HG03521 (cell line): ENCODE measurements at regions not wholly inside any gene's neighbourhood (a gene's known extent, or its start where the extent isn't known, plus 50 kb on each side); places are given as distances from the start of the nearest gene placed in this dataset.
"Not testable (repeated sequence)": the region's sequence is repeated elsewhere in the genome, so short reads cannot be mapped to it uniquely, and the experiment has no call there.

ENCODE experiments used
- ATAC-seq: cut with Tn5 transposase; IDR thresholded peaks from one replicate; pipeline ENCODE4 v1.9.1; 2021; ENCODE audit warnings: mild to moderate bottlenecking, moderate library complexity; ENCODE audit not compliant: unreplicated experiment

GRCh38 chr3:170814822-170815221, 55.2 kb downstream of the RPL22L1 start:
- ATAC-seq: no peak

- ATAC-seq: no peak
Observed at GRCh38 chr3:170813266-170813665, 56.7 kb downstream of the RPL22L1 start.

GRCh38 chr3:170811928-170812591, 57.9 kb downstream of the RPL22L1 start:
- peak; percentile 78 for ATAC-seq

- ATAC-seq: no peak
Observed at GRCh38 chr3:170811515-170811914, 58.5 kb downstream of the RPL22L1 start.

GRCh38 chr3:170809975-170810357, 60.0 kb downstream of the RPL22L1 start:
- ATAC-seq: no peak

GRCh38 chr3:170809007-170809974, 60.7 kb downstream of the RPL22L1 start:
- no peak for ATAC-seq

GRCh38 chr3:170808041-170808440, 62.0 kb downstream of the RPL22L1 start:
- no peak for ATAC-seq

GRCh38 chr3:170806676-170807075, 63.3 kb downstream of the RPL22L1 start:
- no peak for ATAC-seq

GRCh38 chr3:170806141-170806540, 63.9 kb downstream of the RPL22L1 start:
- no peak for ATAC-seq

- ATAC-seq: not testable (repeated sequence)
Observed at GRCh38 chr3:170805296-170805695, 64.7 kb downstream of the RPL22L1 start.

- ATAC-seq: not testable (repeated sequence)
Observed at GRCh38 chr3:170804634-170805033, 65.4 kb downstream of the RPL22L1 start.

GRCh38 chr3:170804078-170804477, 65.9 kb downstream of the RPL22L1 start:
- no peak for ATAC-seq

- no peak for ATAC-seq
Observed at GRCh38 chr3:170802164-170803151, 67.5 kb downstream of the RPL22L1 start.

- ATAC-seq: no peak
Observed at GRCh38 chr3:170801597-170801996, 68.4 kb downstream of the RPL22L1 start.

- not testable (repeated sequence) for ATAC-seq
Observed at GRCh38 chr3:170800275-170800674, 69.7 kb downstream of the RPL22L1 start.

- no peak for ATAC-seq
Observed at GRCh38 chr3:170799009-170799408, 71.0 kb downstream of the RPL22L1 start.

- ATAC-seq: no peak
Observed at GRCh38 chr3:170797685-170798084, 72.3 kb downstream of the RPL22L1 start.

GRCh38 chr3:170792471-170792870, 77.5 kb downstream of the RPL22L1 start:
- no peak for ATAC-seq

GRCh38 chr3:170790647-170791046, 79.3 kb downstream of the RPL22L1 start:
- ATAC-seq: no peak

- ATAC-seq: no peak
Observed at GRCh38 chr3:170787464-170787863, 82.5 kb downstream of the RPL22L1 start.

GRCh38 chr3:170785454-170785853, 84.5 kb downstream of the RPL22L1 start:
- no peak for ATAC-seq
